ENCODE measurements at regions not wholly inside any gene's neighbourhood (a gene's known extent, or its start where the extent isn't known, plus 50 kb on each side); places are given as distances from the start of the nearest gene placed in this dataset.
"Not testable (repeated sequence)": the region's sequence is repeated elsewhere in the genome, so short reads cannot be mapped to it uniquely, and the experiment has no call there.

DNA sequence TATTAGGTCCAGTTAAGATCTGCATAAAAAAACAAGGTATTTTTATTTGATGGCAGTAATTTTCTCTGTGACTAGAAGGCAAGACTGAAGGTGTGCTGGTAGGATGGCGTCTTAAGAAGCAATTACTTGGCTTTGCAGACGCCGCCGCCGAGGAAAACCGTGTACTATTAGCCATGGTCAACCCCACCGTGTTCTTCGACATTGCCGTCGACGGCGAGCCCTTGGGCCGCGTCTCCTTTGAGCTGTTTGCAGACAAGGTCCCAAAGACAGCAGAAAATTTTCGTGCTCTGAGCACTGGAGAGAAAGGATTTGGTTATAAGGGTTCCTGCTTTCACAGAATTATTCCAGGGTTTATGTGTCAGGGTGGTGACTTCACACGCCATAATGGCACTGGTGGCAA is 454.0 kb upstream of the TMPRSS15 start:
- not testable (repeated sequence) for H3K9me3 ChIP-seq (ENCODE audit: control insufficient read depth, low read depth, low read length); DNase-seq; H3K36me3 ChIP-seq (ENCODE audit: control insufficient read depth, insufficient read depth, low read length); H3K4me1 ChIP-seq (ENCODE audit: control insufficient read depth, insufficient read depth, low read length); H3K27ac ChIP-seq (ENCODE audit: low read length); H3K27me3 ChIP-seq (ENCODE audit: control insufficient read depth, insufficient read depth, low read length); H3K4me3 ChIP-seq (ENCODE audit: low read length)
- WGBS (ENCODE audit: insufficient coverage, low lambda C conversion rate), result no CpG with 5 or more reads among the region's 16 CpGs

- Histone ChIP-seq H3K4me1 (ENCODE audit: control insufficient read depth, insufficient read depth, low read length) (no peaks in the 10 kb centered on the region), H3K27ac (ENCODE audit: low read length) (no peak overlapping the region), H3K27me3 (ENCODE audit: control insufficient read depth, insufficient read depth, low read length) (no peaks in the 10 kb centered on the region), H3K4me3 (ENCODE audit: low read length) (no peak overlapping the region), H3K9me3 (ENCODE audit: control insufficient read depth, low read depth, low read length) (no peaks in the 10 kb centered on the region), H3K36me3 (ENCODE audit: control insufficient read depth, insufficient read depth, low read length) (no peaks in the 10 kb centered on the region)
- WGBS (ENCODE audit: insufficient coverage, low lambda C conversion rate), result no CpG with 5 or more reads among the region's 1 CpG
- DNase-seq, result no peak
These were observed 465.5 kb upstream of the TMPRSS15 start for GRCh38 chr21:18869104-18869503.

DNA sequence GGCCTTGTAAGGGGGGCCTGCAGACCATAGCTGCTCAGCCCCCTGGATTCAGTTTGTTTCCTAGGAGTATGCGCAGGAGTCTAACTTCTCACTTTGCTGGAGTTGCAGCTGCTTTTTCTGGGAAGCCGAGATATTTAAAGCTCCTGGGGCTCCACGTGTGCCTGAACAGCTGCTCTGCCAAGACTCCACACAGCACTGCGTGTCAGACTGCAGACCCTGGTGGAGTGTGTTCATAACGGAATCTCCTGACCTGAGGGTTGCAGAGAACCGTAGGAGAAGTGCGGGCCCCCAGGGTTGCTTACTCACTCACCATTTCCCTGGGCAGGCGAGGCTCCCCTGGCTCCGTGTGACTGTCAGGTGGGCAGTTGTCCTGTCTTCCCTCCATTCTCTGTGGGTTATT is 474.3 kb upstream of the TMPRSS15 start:
- Histone ChIP-seq H3K9me3 (ENCODE audit: control insufficient read depth, low read depth, low read length) (peaks cover 8% of the 10 kb centered on the region), H3K4me1 (ENCODE audit: control insufficient read depth, insufficient read depth, low read length) (no peaks in the 10 kb centered on the region), H3K4me3 (ENCODE audit: low read length) (no peak overlapping the region), H3K27ac (ENCODE audit: low read length) (no peak overlapping the region), H3K36me3 (ENCODE audit: control insufficient read depth, insufficient read depth, low read length) (no peaks in the 10 kb centered on the region), H3K27me3 (ENCODE audit: control insufficient read depth, insufficient read depth, low read length) (no peaks in the 10 kb centered on the region)
- WGBS (ENCODE audit: insufficient coverage, low lambda C conversion rate), result 88% methylated on average over 3 of the region's 9 CpGs
- no peak for DNase-seq

GRCh38 chr21:18887922-18888602 is 484.5 kb upstream of the TMPRSS15 start:
- Histone ChIP-seq H3K4me1 (ENCODE audit: control insufficient read depth, insufficient read depth, low read length) (no peaks in the 10 kb centered on the region), H3K36me3 (ENCODE audit: control insufficient read depth, insufficient read depth, low read length) (no peaks in the 10 kb centered on the region), H3K9me3 (ENCODE audit: control insufficient read depth, low read depth, low read length) (no peaks in the 10 kb centered on the region), H3K27ac (ENCODE audit: low read length) (no peak overlapping the region), H3K27me3 (ENCODE audit: control insufficient read depth, insufficient read depth, low read length) (no peaks in the 10 kb centered on the region), H3K4me3 (ENCODE audit: low read length) (no peak overlapping the region)
- no peak for DNase-seq
- WGBS (ENCODE audit: insufficient coverage, low lambda C conversion rate), result 43% methylated on average over 1 of the region's 4 CpGs

DNA sequence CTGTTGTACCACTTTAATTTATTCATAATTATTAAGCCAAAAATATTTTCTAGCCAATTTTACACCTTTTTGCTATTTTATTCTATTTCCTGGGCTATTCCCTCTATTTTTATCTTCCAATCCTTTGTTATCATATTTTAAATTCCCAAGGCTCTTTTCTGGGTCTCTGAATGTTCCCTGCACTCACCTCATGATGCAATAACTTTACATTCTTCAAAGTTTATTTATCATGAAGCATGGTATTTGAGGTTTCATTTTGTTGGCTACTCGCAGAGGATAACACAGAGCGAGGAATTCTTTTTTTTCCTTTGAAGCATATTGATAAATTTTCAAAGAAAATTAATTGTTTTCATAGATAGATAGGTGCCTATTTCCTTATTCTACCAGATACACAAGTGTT is 489.8 kb upstream of the TMPRSS15 start:
- Histone ChIP-seq H3K9me3 (ENCODE audit: control insufficient read depth, low read depth, low read length) (no peaks in the 10 kb centered on the region), H3K36me3 (ENCODE audit: control insufficient read depth, insufficient read depth, low read length) (no peaks in the 10 kb centered on the region), H3K4me3 (ENCODE audit: low read length) (no peak overlapping the region), H3K4me1 (ENCODE audit: control insufficient read depth, insufficient read depth, low read length) (no peaks in the 10 kb centered on the region), H3K27ac (ENCODE audit: low read length) (no peak overlapping the region), H3K27me3 (ENCODE audit: control insufficient read depth, insufficient read depth, low read length) (no peaks in the 10 kb centered on the region)
- DNase-seq, result no peak
- 83% methylated on average over 1 of the region's 2 CpGs for WGBS (ENCODE audit: insufficient coverage, low lambda C conversion rate)

DNA sequence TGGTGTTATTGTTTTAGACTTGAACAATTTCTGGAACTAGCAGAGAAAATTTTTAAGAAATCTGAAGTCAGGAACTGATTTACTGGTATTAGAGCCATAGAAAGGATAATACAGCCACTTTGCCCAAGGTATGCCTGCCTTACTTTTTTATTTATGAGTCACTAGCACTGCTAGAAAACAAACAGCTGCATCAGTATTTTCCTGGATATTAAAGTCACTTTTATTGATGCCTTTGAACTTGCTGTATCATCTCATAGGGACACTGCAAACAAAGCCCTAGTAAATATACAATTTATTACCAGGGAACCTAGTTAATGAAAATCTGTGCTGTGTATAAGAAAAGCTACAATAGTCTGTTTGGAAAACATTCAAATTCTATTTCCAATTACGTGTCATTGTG is 490.8 kb upstream of the TMPRSS15 start:
- WGBS (ENCODE audit: insufficient coverage, low lambda C conversion rate), result no CpG with 5 or more reads among the region's 1 CpG
- no peak overlapping the region for H3K27ac ChIP-seq (ENCODE audit: low read length)
- H3K9me3 ChIP-seq (ENCODE audit: control insufficient read depth, low read depth, low read length), result no peaks in the 10 kb centered on the region
- no peaks in the 10 kb centered on the region for H3K4me1 ChIP-seq (ENCODE audit: control insufficient read depth, insufficient read depth, low read length)
- no peak overlapping the region for H3K4me3 ChIP-seq (ENCODE audit: low read length)
- H3K36me3 ChIP-seq (ENCODE audit: control insufficient read depth, insufficient read depth, low read length), result no peaks in the 10 kb centered on the region
- DNase-seq, result no peak
- no peaks in the 10 kb centered on the region for H3K27me3 ChIP-seq (ENCODE audit: control insufficient read depth, insufficient read depth, low read length)

DNA sequence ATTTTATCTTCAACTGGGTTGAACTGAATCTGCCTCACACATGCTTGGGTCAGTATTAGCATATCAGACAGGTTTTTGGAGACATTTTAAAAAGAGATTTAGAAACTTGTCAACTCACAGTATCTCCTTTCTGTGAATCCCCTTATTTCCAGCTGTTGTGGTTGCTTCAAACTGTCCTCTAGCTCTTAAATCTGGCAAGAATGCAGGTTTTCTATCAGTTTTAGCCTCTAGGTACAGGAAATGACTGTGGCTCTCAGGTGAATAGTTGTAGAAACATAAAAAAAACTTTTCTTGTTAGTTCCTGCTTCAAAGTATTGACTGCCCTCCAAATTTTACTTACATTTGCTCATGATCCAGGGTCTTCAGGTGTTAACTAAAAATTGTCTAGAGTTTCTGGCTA is 495.7 kb upstream of the TMPRSS15 start:
- H3K4me3 ChIP-seq (ENCODE audit: low read length), result no peak overlapping the region
- no peaks in the 10 kb centered on the region for H3K4me1 ChIP-seq (ENCODE audit: control insufficient read depth, insufficient read depth, low read length)
- no peaks in the 10 kb centered on the region for H3K9me3 ChIP-seq (ENCODE audit: control insufficient read depth, low read depth, low read length)
- no peaks in the 10 kb centered on the region for H3K36me3 ChIP-seq (ENCODE audit: control insufficient read depth, insufficient read depth, low read length)
- DNase-seq, result no peak
- no peak overlapping the region for H3K27ac ChIP-seq (ENCODE audit: low read length)
- H3K27me3 ChIP-seq (ENCODE audit: control insufficient read depth, insufficient read depth, low read length), result no peaks in the 10 kb centered on the region

GRCh38 chr21:18902660-18903059 is 499.1 kb upstream of the TMPRSS15 start:
- Histone ChIP-seq H3K9me3 (ENCODE audit: control insufficient read depth, low read depth, low read length) (no peaks in the 10 kb centered on the region), H3K27ac (ENCODE audit: low read length) (no peak overlapping the region), H3K4me3 (ENCODE audit: low read length) (no peak overlapping the region), H3K36me3 (ENCODE audit: control insufficient read depth, insufficient read depth, low read length) (no peaks in the 10 kb centered on the region), H3K27me3 (ENCODE audit: control insufficient read depth, insufficient read depth, low read length) (no peaks in the 10 kb centered on the region), H3K4me1 (ENCODE audit: control insufficient read depth, insufficient read depth, low read length) (no peaks in the 10 kb centered on the region)
- WGBS (ENCODE audit: insufficient coverage, low lambda C conversion rate), result 100% methylated on average over 1 of the region's 3 CpGs
- no peak for DNase-seq

GRCh38 chr21:18907076-18907475 is 503.5 kb upstream of the TMPRSS15 start:
- Histone ChIP-seq H3K4me3 (ENCODE audit: low read length) (no peak overlapping the region), H3K27ac (ENCODE audit: low read length) (no peak overlapping the region), H3K27me3 (ENCODE audit: control insufficient read depth, insufficient read depth, low read length) (no peaks in the 10 kb centered on the region), H3K4me1 (ENCODE audit: control insufficient read depth, insufficient read depth, low read length) (no peaks in the 10 kb centered on the region), H3K36me3 (ENCODE audit: control insufficient read depth, insufficient read depth, low read length) (no peaks in the 10 kb centered on the region), H3K9me3 (ENCODE audit: control insufficient read depth, low read depth, low read length) (no peaks in the 10 kb centered on the region)
- WGBS (ENCODE audit: insufficient coverage, low lambda C conversion rate), result 80% methylated on average over 1 of the region's 2 CpGs
- no peak for DNase-seq

DNA sequence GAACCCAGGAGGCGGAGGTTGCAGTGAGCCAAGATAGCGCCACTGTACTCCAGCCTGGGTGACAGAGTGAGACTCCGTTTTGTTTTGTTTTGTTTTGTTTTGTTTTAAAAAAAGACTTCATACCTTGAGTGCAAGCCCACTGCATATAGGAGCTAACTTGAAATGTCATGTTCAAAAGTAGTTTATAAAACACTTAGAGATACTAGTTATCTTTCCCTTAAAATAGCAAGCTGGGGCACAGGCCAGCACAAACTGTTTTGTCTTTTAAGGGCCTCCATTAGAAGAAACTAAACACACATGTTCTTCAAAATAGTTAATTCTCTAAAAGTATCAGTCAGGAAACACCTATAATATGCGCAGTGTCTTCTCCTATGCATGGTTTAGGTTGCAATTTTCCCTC is 505.1 kb upstream of the TMPRSS15 start:
- no peak for DNase-seq
- Histone ChIP-seq H3K4me1 (ENCODE audit: control insufficient read depth, insufficient read depth, low read length) (no peaks in the 10 kb centered on the region), H3K27me3 (ENCODE audit: control insufficient read depth, insufficient read depth, low read length) (no peaks in the 10 kb centered on the region), H3K9me3 (ENCODE audit: control insufficient read depth, low read depth, low read length) (no peaks in the 10 kb centered on the region), H3K4me3 (ENCODE audit: low read length) (no peak overlapping the region), H3K36me3 (ENCODE audit: control insufficient read depth, insufficient read depth, low read length) (no peaks in the 10 kb centered on the region), H3K27ac (ENCODE audit: low read length) (no peak overlapping the region)
- 80% methylated on average over 1 of the region's 4 CpGs for WGBS (ENCODE audit: insufficient coverage, low lambda C conversion rate)

DNA sequence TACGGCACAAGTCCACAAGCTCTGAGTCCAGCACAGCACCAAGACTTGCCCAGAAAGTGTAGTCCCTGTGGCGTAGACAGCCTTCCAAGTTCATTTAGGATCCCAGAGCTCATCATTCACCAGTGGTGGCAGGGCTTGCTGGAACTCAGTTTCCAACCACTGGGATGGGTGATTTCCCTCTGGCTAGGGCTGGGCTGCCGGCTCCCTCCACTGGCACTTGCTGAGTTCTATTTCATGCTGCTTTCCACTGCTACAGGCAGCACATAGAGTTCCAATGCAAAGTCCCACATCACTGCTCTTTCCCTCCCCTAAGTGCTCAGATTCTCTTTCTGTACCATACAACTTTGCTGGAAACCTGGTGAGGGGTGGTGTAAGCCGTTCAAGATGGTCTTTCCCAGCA is 510.3 kb upstream of the TMPRSS15 start:
- H3K4me3 ChIP-seq (ENCODE audit: low read length), result no peak overlapping the region
- H3K27me3 ChIP-seq (ENCODE audit: control insufficient read depth, insufficient read depth, low read length), result no peaks in the 10 kb centered on the region
- H3K4me1 ChIP-seq (ENCODE audit: control insufficient read depth, insufficient read depth, low read length), result no peaks in the 10 kb centered on the region
- no peak for DNase-seq
- no peak overlapping the region for H3K27ac ChIP-seq (ENCODE audit: low read length)
- H3K36me3 ChIP-seq (ENCODE audit: control insufficient read depth, insufficient read depth, low read length), result no peaks in the 10 kb centered on the region
- WGBS (ENCODE audit: insufficient coverage, low lambda C conversion rate), result 100% methylated on average over 1 of the region's 4 CpGs
- no peaks in the 10 kb centered on the region for H3K9me3 ChIP-seq (ENCODE audit: control insufficient read depth, low read depth, low read length)
